GM18873 (cell line): ENCODE measurements at regions not wholly inside any gene's neighbourhood (a gene's known extent, or its start where the extent isn't known, plus 50 kb on each side); places are given as distances from the start of the nearest gene placed in this dataset.
"Not testable (repeated sequence)": the region's sequence is repeated elsewhere in the genome, so short reads cannot be mapped to it uniquely, and the experiment has no call there.

Experiments used
- ATAC-seq: cut with Tn5 transposase; IDR thresholded peaks from one replicate; pipeline ENCODE4 v1.9.1; 2021; ENCODE audit warnings: mild to moderate bottlenecking, moderate library complexity, moderate number of reproducible peaks; ENCODE audit not compliant: unreplicated experiment, low FRiP score

GRCh38 chr5:39783756-39784421 is 359.1 kb upstream of the DAB2 start:
- ATAC-seq, result no peak

- ATAC-seq, result no peak
These were observed 355.6 kb upstream of the DAB2 start for GRCh38 chr5:39780347-39780746.

- ATAC-seq, result no peak
These were observed 355.1 kb upstream of the DAB2 start for GRCh38 chr5:39779831-39780230.

- no peak for ATAC-seq
These were observed 351.1 kb upstream of the DAB2 start for GRCh38 chr5:39775797-39776365.

GRCh38 chr5:39775086-39775796 is 350.5 kb upstream of the DAB2 start:
- no peak for ATAC-seq

GRCh38 chr5:39774605-39775004 is 349.8 kb upstream of the DAB2 start:
- no peak for ATAC-seq

- ATAC-seq, result no peak
These were observed 347.5 kb upstream of the DAB2 start for GRCh38 chr5:39772307-39772706.

- ATAC-seq, result no peak
These were observed 343.1 kb upstream of the DAB2 start for GRCh38 chr5:39767916-39768315.

GRCh38 chr5:39765366-39765765 is 340.6 kb upstream of the DAB2 start:
- no peak for ATAC-seq

- ATAC-seq, result no peak
These were observed 338.0 kb upstream of the DAB2 start for GRCh38 chr5:39762761-39763160.

GRCh38 chr5:39761199-39761950 is 336.6 kb upstream of the DAB2 start:
- no peak for ATAC-seq

- ATAC-seq, result no peak
These were observed 335.8 kb upstream of the DAB2 start for GRCh38 chr5:39760385-39761198.

GRCh38 chr5:39759701-39760100 is 334.9 kb upstream of the DAB2 start:
- no peak for ATAC-seq

- no peak for ATAC-seq
These were observed 333.6 kb upstream of the DAB2 start for GRCh38 chr5:39758426-39758825.

- ATAC-seq, result no peak
These were observed 332.4 kb upstream of the DAB2 start for GRCh38 chr5:39757131-39757530.

GRCh38 chr5:39755986-39756385 is 331.2 kb upstream of the DAB2 start:
- ATAC-seq, result no peak

- no peak for ATAC-seq
These were observed 330.7 kb upstream of the DAB2 start for GRCh38 chr5:39755452-39755851.

- not testable (repeated sequence) for ATAC-seq
These were observed 329.0 kb upstream of the DAB2 start for GRCh38 chr5:39753747-39754146.

- ATAC-seq, result no peak
These were observed 325.9 kb upstream of the DAB2 start for GRCh38 chr5:39750661-39751060.

GRCh38 chr5:39742916-39743315 is 318.1 kb upstream of the DAB2 start:
- ATAC-seq, result no peak
